GM12892 (cell line): ENCODE measurements at regions not wholly inside any gene's neighbourhood (a gene's known extent, or its start where the extent isn't known, plus 50 kb on each side); places are given as distances from the start of the nearest gene placed in this dataset.

Source experiments
- POLR2A ChIP-seq: IDR thresholded peaks from 2 replicates; pipeline ENCODE4 v1.6.1; 2011; ENCODE audit warnings: low read depth, low read length, control low read depth
- POLR2AphosphoS5 ChIP-seq: IDR thresholded peaks from 2 replicates; pipeline ENCODE4 v1.6.1; 2011; ENCODE audit warnings: low read depth, low read length, control low read depth
- TAF1 ChIP-seq: IDR thresholded peaks from 2 replicates; pipeline ENCODE4 v1.6.1; 2011; ENCODE audit warnings: low read depth, mild to moderate bottlenecking, control low read depth, low read length, borderline replicate concordance

- TF ChIP-seq POLR2A (no peak), POLR2AphosphoS5 (no peak), TAF1 (no peak)
Observed at GRCh38 chr2:7473135-7473771, 556.0 kb downstream of the RNF144A start.
